SH-SY5Y (cell line): ENCODE measurements at regions not wholly inside any gene's neighbourhood (a gene's known extent, or its start where the extent isn't known, plus 50 kb on each side); places are given as distances from the start of the nearest gene placed in this dataset.

ENCODE experiments used
- GATA2 ChIP-seq: IDR thresholded peaks from 2 replicates; pipeline ENCODE4 v1.6.1; 2011; ENCODE audit warnings: mild to moderate bottlenecking, low read depth, low read length
- GATA3 ChIP-seq: IDR thresholded peaks from 2 replicates; pipeline ENCODE4 v1.6.1; 2011; ENCODE audit warnings: low read depth, mild to moderate bottlenecking, low read length, moderate library complexity

DNA sequence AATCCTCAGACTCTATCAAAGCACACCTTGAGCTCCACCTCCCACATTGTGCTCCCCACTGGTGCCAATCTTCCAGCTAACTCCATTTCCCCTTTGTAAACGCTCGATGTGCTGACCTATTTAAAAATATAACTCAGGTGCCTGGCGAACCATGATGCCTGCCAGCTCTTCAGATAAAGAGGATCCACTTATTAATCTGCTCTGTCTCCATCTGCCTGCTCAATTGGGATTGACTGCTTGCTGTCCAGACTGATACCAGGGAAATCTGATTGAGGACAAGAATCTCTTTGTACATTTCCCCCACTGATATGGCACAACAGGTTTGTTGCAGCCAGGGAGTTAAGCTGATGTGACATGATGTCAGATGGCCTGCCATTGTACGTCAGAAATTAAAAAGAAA, 2036.5 kb upstream of the CELF4 start:
- TF ChIP-seq GATA2 (peak; percentile 62), GATA3 (no peak)
